Ishikawa (cell line): ENCODE measurements at regions not wholly inside any gene's neighbourhood (a gene's known extent, or its start where the extent isn't known, plus 50 kb on each side); places are given as distances from the start of the nearest gene placed in this dataset.

Source experiments
- CEBPB ChIP-seq: IDR thresholded peaks from 2 replicates; pipeline ENCODE4 v1.6.1; 2012
- CREB1 ChIP-seq: IDR thresholded peaks from 2 replicates; pipeline ENCODE4 v1.6.1; 2012; ENCODE audit warnings: low read depth
- EGR1 ChIP-seq: IDR thresholded peaks from 2 replicates; pipeline ENCODE4 v1.6.1; 2012
- EP300 ChIP-seq: IDR thresholded peaks from 2 replicates; pipeline ENCODE4 v1.6.1; 2012; ENCODE audit warnings: borderline replicate concordance
- FOXM1 ChIP-seq: IDR thresholded peaks from 2 replicates; pipeline ENCODE4 v1.6.1; 2012; ENCODE audit warnings: low read depth, borderline replicate concordance
- MAX ChIP-seq: IDR thresholded peaks from 2 replicates; pipeline ENCODE4 v1.6.1; 2012
- NFIC ChIP-seq: IDR thresholded peaks from 2 replicates; pipeline ENCODE4 v1.6.1; 2012
- RAD21 ChIP-seq: IDR thresholded peaks from 2 replicates; pipeline ENCODE4 v1.6.1; 2012; ENCODE audit warnings: low read depth
- REST ChIP-seq: IDR thresholded peaks from 2 replicates; pipeline ENCODE4 v1.6.1; 2012; ENCODE audit warnings: low read depth, mild to moderate bottlenecking
- TAF1 ChIP-seq: IDR thresholded peaks from 2 replicates; pipeline ENCODE4 v1.6.1; 2012; ENCODE audit warnings: low read depth, mild to moderate bottlenecking
- TCF12 ChIP-seq: IDR thresholded peaks from 2 replicates; pipeline ENCODE4 v1.6.1; 2012; ENCODE audit warnings: low read depth
- TEAD4 ChIP-seq: IDR thresholded peaks from 2 replicates; pipeline ENCODE4 v1.6.1; 2012
- USF1 ChIP-seq: IDR thresholded peaks from 2 replicates; pipeline ENCODE4 v1.6.1; 2012
- YY1 ChIP-seq: IDR thresholded peaks from 2 replicates; pipeline ENCODE4 v1.6.1; 2012; ENCODE audit warnings: low read depth
- ZBTB7A ChIP-seq: IDR thresholded peaks from 2 replicates; pipeline ENCODE4 v1.6.1; 2012; ENCODE audit warnings: low read depth

GRCh38 chr4:38495446-38495845 lies 168.6 kb upstream of the KLF3 start:
- TF ChIP-seq CREB1 (no peak), REST (no peak), NFIC (no peak)

- TF ChIP-seq YY1 (no peak), EP300 (no peak), FOXM1 (no peak), EGR1 (no peak), MAX (no peak), REST (no peak), RAD21 (no peak), CEBPB (no peak), CREB1 (no peak), USF1 (no peak), NFIC (no peak), ZBTB7A (no peak), TCF12 (no peak), TAF1 (no peak), TEAD4 (no peak)
Observed at GRCh38 chr4:38497121-38497520, 166.9 kb upstream of the KLF3 start.

- TF ChIP-seq EGR1, result no peak
- TF ChIP-seq USF1, result no peak
- TF ChIP-seq CREB1, result no peak
Observed at GRCh38 chr4:38499101-38499500, 164.9 kb upstream of the KLF3 start.

- TF ChIP-seq TCF12 (no peak), USF1 (no peak), YY1 (no peak), FOXM1 (no peak), MAX (no peak)
Observed at GRCh38 chr4:38500433-38500832, 163.6 kb upstream of the KLF3 start.

- TF ChIP-seq TCF12 (no peak), NFIC (no peak), USF1 (no peak), CREB1 (no peak), FOXM1 (no peak)
Observed at GRCh38 chr4:38501698-38502097, 162.3 kb upstream of the KLF3 start.

GRCh38 chr4:38503689-38504395 lies 160.2 kb upstream of the KLF3 start:
- no peak for TF ChIP-seq TAF1
- TF ChIP-seq NFIC, result no peak

GRCh38 chr4:38504396-38504715 lies 159.6 kb upstream of the KLF3 start:
- TF ChIP-seq EP300, result no peak
- no peak for TF ChIP-seq REST
- no peak for TF ChIP-seq CEBPB
